AG04449 (cell line): ENCODE measurements at regions not wholly inside any gene's neighbourhood (a gene's known extent, or its start where the extent isn't known, plus 50 kb on each side); places are given as distances from the start of the nearest gene placed in this dataset.

ENCODE experiments used
- CTCF ChIA-PET: fragments of 350-600 bp; formaldehyde crosslinking; extraction: SDS; loops from one replicate; lab custom pipeline; 2021; ENCODE audit warnings: antibody characterized with exemption; lab: Yijun Ruan, JAX
- POLR2A ChIA-PET: fragments of 400-600, 350-600 bp; formaldehyde crosslinking; extraction: SDS; loops from one replicate; lab custom pipeline; 2020; ENCODE audit warnings: antibody characterized with exemption, inconsistent platforms; lab: Yijun Ruan, JAX
- DNase-seq: peaks from one replicate; pipeline ENCODE4 v3.0.0-alpha.2; 2010; ENCODE audit warnings: low read depth, low spot score
- H3K4me3 ChIP-seq: 2 replicates; pipeline ENCODE4 v1.5.1; 2011; ENCODE audit warnings: low read depth, mild to moderate bottlenecking, control low read depth, low read length
- CTCF ChIP-seq: IDR thresholded peaks from one replicate; pipeline ENCODE4 v1.5.1; 2011; ENCODE audit warnings: mild to moderate bottlenecking, moderate library complexity, low read length, control low read depth, inconsistent platforms; ENCODE audit not compliant: insufficient read depth; ENCODE audit errors: missing control alignments

- ChIA-PET POLR2A (interaction anchor here (1.2 kb wide), 1 partner anchor 18 kb away, joined by 3 read pairs; no protein-coding TSS in a partner anchor), CTCF (interaction anchor here (1.2 kb wide), 1 partner anchor 186 kb away, joined by 3 read pairs; no protein-coding TSS in a partner anchor)
- TF ChIP-seq CTCF, result no peak
- no peak for DNase-seq
- no peak overlapping the region for H3K4me3 ChIP-seq
Measured at GRCh38 chr20:53753880-53754459, 160.3 kb upstream of the ZNF217 start.

- no peak for TF ChIP-seq CTCF
- no peak for DNase-seq
- no peak overlapping the region for H3K4me3 ChIP-seq
- CTCF ChIA-PET, result interaction anchor here (1.2 to 1.4 kb wide), 2 partner anchors 74 to 187 kb away, joined by 3 to 4 read pairs; no protein-coding TSS in a partner anchor
- POLR2A ChIA-PET, result interaction anchor here (0.6 to 1.2 kb wide), 2 partner anchors 16 to 17 kb away, joined by 3 read pairs; no protein-coding TSS in a partner anchor
Measured at GRCh38 chr20:53752971-53753879, 159.6 kb upstream of the ZNF217 start.

- TF ChIP-seq CTCF, result no peak
- ChIA-PET CTCF (interaction anchor here (1.4 kb wide), 1 partner anchor 73 kb away, joined by 4 read pairs; no protein-coding TSS in a partner anchor), POLR2A (interaction anchor here (0.6 kb wide), 1 partner anchor 16 kb away, joined by 3 read pairs; no protein-coding TSS in a partner anchor)
- no peak overlapping the region for H3K4me3 ChIP-seq
- DNase-seq, result no peak
Measured at GRCh38 chr20:53752583-53752970, 158.9 kb upstream of the ZNF217 start.

GRCh38 chr20:53751620-53752318 is 158.1 kb upstream of the ZNF217 start:
- no peak for DNase-seq
- ChIA-PET CTCF (interaction anchor here (0.9 to 3.7 kb wide), 7 partner anchors 10 to 172 kb away, joined by 3 to 20 read pairs (median 4); no protein-coding TSS in a partner anchor), POLR2A (interaction anchor here (1.0 kb wide), 1 partner anchor 14 kb away, joined by 3 read pairs; no protein-coding TSS in a partner anchor)
- H3K4me3 ChIP-seq, result no peak overlapping the region
- no peak for TF ChIP-seq CTCF

GRCh38 chr20:53750827-53751619 is 157.4 kb upstream of the ZNF217 start:
- no peak overlapping the region for H3K4me3 ChIP-seq
- no peak for TF ChIP-seq CTCF
- ChIA-PET CTCF (interaction anchor here (0.9 to 3.7 kb wide), 8 partner anchors 8 to 171 kb away, joined by 3 to 20 read pairs (median 4); no protein-coding TSS in a partner anchor), POLR2A (interaction anchor here (1.0 kb wide), 1 partner anchor 13 kb away, joined by 3 read pairs; no protein-coding TSS in a partner anchor)
- DNase-seq, result peak; percentile 71
